Activated T-helper 2 cell treated with anti-CD3 and anti-CD28 coated beads, Interferon-gamma antibody, Interleukin-2, Interleukin-4, amounts not matched to agents 10 μg/mL and 5 μg/mL and 100 μg/mL, durations not matched to agents 14 hours and 24 hours and 36 hours (primary cell): ENCODE measurements at regions not wholly inside any gene's neighbourhood (a gene's known extent, or its start where the extent isn't known, plus 50 kb on each side); places are given as distances from the start of the nearest gene placed in this dataset.

Experiments
- DNase-seq: peaks from one replicate; pipeline ENCODE4 v3.0.0; 2021; ENCODE audit warnings: low spot score
- H3K27ac Mint-ChIP-seq: one replicate; pipeline ENCODE4 v1.8.0; 2021; ENCODE audit warnings: mixed read lengths
- H3K27me3 Mint-ChIP-seq: one replicate; pipeline ENCODE4 v1.8.0; 2021; ENCODE audit warnings: low read depth, mixed read lengths
- H3K36me3 Mint-ChIP-seq: one replicate; pipeline ENCODE4 v1.8.0; 2021; ENCODE audit warnings: low read depth, mixed read lengths
- H3K4me1 Mint-ChIP-seq: one replicate; pipeline ENCODE4 v1.8.0; 2021; ENCODE audit warnings: low read depth, mixed read lengths
- H3K4me3 Mint-ChIP-seq: one replicate; pipeline ENCODE4 v1.8.0; 2021; ENCODE audit warnings: low read depth, mild to moderate bottlenecking, moderate library complexity, mixed read lengths
- H3K9me3 Mint-ChIP-seq: one replicate; pipeline ENCODE4 v1.8.0; 2021; ENCODE audit warnings: mixed read lengths
- intact Hi-C: fragments of 100-400 bp; cut with micrococcal nuclease; formaldehyde crosslinking; loops from one replicate; pipeline ENCODE4 v1.15.1; 2023

DNA sequence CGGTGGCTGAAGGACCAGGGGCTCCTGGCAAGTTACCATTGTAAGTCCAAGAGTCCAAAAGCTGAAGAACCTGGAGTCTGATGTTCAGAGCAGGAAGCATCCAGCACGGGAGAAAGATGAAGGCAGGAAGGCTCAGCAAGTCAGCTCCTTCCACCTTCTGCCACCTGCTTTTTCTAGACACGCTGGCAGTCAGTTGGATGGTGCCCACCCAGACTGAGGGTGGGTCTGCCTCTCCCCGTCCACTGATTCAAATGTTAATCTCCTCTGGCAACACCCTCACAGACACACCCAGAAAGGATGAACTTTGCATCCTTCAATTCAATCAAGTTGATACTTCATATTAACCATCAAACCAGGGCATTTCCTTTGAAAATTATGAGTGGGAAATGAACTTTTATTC, 1272.4 kb upstream of the TMEM132C start:
- Mint-ChIP-seq H3K36me3 (no peaks in the 10 kb centered on the region), H3K9me3 (peaks cover 3% of the 10 kb centered on the region), H3K27ac (no peak overlapping the region), H3K4me3 (no peak overlapping the region), H3K4me1 (no peaks in the 10 kb centered on the region), H3K27me3 (no peaks in the 10 kb centered on the region)
- no peak for DNase-seq
- intact Hi-C loops = no loop called here

DNA sequence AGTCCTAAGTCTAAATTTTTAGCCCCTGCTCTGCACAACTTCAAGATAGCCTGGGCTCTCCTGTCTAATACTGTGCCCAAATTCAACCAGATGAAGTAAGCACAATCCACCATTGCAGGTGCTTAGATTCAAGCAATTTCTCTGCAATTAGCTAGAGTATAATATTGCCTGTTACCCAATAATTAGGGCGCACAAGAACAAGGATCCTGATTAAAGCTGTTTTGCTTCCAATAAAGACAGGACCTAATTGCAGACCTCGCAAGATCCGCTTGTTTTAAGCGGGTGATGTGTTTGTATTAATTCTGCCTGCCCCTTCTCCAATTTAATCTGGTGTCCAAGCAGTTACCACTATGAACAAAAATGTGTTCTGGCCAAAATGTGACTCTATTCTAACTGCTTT, 1268.9 kb upstream of the TMEM132C start:
- H3K27ac Mint-ChIP-seq = no peak overlapping the region
- H3K4me1 Mint-ChIP-seq = no peaks in the 10 kb centered on the region
- no peak for DNase-seq
- intact Hi-C loops = no loop called here
- H3K27me3 Mint-ChIP-seq = no peaks in the 10 kb centered on the region
- H3K9me3 Mint-ChIP-seq = peaks cover 3% of the 10 kb centered on the region
- H3K36me3 Mint-ChIP-seq = no peaks in the 10 kb centered on the region
- no peak overlapping the region for H3K4me3 Mint-ChIP-seq

DNA sequence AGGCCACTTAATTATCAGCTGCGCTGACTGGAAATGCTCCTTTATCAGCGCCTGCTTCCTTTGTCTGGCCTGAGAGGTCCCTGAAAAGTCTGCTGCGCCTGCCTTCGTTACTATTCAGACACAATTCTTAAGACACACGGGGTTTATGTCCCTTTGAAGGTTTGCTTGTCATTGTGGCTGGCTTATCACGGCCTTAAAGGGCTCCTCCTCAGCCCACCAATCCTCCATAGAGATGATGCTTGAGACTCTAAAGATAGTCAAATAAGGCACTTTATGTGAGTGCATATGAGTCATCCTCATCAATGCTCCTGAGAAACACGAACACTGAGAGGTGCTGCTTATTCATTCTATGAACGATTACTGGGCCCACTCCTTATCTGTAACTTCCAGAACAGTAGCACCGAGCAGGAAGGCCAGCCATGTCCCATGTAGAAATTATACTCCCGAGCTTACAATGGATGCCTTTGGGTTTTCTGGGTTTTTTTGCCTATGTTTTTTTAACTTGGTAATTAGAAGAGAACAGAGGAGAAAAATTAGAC, 1268.2 kb upstream of the TMEM132C start:
- Mint-ChIP-seq H3K4me3 (no peak overlapping the region), H3K27ac (no peak overlapping the region)
- DNase-seq = no peak

DNA sequence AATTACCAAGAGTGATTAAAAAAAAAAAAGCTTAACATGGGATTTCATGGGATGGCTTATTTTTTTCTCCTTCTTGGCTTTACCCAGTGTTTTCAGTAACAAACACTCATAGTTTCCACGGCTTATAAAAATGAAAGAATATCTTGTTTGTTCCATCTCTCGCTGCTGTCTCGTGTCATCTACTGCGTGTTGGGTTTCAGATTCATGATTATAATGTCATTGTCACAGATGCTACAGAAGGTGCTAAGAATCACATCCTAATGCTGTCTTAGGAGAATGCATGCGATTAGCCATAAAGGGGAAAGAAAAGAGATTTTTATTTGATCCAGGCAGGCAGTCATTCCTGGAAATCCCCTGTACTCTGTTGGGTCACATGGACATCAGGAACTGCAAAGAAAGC, 1267.6 kb upstream of the TMEM132C start:
- intact Hi-C loops = no loop called here
- no peak for DNase-seq
- H3K4me3 Mint-ChIP-seq = no peak overlapping the region
- no peaks in the 10 kb centered on the region for H3K27me3 Mint-ChIP-seq
- no peak overlapping the region for H3K27ac Mint-ChIP-seq
- H3K9me3 Mint-ChIP-seq = peaks cover 3% of the 10 kb centered on the region
- no peaks in the 10 kb centered on the region for H3K36me3 Mint-ChIP-seq
- H3K4me1 Mint-ChIP-seq = no peaks in the 10 kb centered on the region

More for the DNA sequence above, 1268.2 kb upstream of the TMEM132C start:
- Mint-ChIP-seq H3K4me1 (no peaks in the 10 kb centered on the region), H3K36me3 (no peaks in the 10 kb centered on the region), H3K9me3 (peaks cover 3% of the 10 kb centered on the region), H3K27me3 (no peaks in the 10 kb centered on the region)
- intact Hi-C loops = no loop called here

DNA sequence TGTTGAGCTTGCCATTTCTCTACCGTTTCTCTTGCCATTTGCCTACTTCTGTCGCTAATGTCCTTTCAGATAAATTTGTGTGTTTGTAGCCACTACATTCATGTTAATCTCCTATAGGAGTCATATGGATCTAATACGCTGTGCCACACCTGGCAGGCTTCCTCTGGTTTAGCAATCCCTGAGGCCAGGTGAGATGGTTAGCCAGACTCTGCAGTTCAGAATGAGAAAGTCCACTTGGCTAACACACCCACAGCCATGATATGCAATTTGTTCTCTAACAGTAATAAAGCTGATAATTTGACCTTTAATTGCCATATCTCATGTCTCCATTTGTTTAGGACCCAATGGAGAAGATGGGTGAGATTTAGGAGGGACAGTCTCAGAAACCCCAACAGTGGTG, 1261.6 kb upstream of the TMEM132C start:
- Mint-ChIP-seq H3K4me1 (no peaks in the 10 kb centered on the region), H3K9me3 (no peaks in the 10 kb centered on the region), H3K27ac (no peak overlapping the region), H3K36me3 (no peaks in the 10 kb centered on the region), H3K4me3 (no peak overlapping the region), H3K27me3 (no peaks in the 10 kb centered on the region)
- intact Hi-C loops = no loop called here
- no peak for DNase-seq

DNA sequence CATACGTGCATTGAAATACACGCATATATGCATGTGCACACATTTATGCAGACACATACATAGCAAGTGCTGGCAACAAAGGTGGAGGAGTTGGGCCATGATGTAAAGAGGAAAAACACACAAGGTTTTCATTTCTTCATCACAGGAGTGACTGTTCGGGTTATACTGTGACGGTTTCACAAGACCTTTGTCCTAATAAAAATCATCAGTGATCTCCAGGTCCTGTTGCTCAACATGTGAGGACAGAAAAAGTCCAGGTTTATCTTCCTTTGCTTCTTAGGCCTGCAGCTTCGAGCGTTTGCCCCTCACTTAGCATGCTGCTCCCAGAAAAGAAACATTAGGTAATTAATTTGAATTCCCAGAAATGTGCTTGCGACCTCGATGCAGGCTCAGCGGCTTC, 1260.0 kb upstream of the TMEM132C start:
- no peak overlapping the region for H3K27ac Mint-ChIP-seq
- H3K4me1 Mint-ChIP-seq = no peaks in the 10 kb centered on the region
- H3K9me3 Mint-ChIP-seq = no peaks in the 10 kb centered on the region
- H3K4me3 Mint-ChIP-seq = no peak overlapping the region
- intact Hi-C loops = no loop called here
- no peak for DNase-seq
- H3K36me3 Mint-ChIP-seq = no peaks in the 10 kb centered on the region
- no peaks in the 10 kb centered on the region for H3K27me3 Mint-ChIP-seq

DNA sequence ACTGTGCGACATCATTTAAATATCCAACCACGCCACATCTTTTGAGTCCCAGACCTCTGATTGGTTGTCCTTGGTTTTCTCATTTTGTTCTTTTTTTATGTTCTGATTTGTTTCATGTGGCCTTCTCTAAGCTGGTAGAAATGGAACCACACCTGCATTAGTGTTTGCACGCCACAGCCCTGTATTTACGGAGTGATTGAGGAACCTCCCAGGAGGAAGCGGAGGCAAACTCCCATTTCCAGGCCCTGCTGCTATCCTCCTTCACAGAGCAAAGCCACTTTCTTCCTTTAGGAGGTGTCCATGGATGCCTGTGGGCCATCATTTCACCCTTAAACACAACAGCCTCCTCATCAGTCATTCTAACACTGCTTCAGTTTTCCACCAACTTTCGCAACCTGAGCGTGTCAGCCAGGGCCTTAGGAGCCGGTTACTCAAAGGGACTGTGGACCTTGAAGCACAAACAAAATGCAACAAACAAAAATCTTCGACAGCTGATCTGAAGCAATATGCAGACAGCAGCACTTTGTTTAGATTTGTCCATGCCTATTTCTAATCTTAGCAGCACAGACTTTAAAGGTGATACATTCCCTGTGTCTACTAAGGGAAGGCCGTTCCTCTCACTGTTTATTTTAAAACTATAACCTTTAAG, 1258.1 kb upstream of the TMEM132C start:
- intact Hi-C loops = no loop called here

DNA sequence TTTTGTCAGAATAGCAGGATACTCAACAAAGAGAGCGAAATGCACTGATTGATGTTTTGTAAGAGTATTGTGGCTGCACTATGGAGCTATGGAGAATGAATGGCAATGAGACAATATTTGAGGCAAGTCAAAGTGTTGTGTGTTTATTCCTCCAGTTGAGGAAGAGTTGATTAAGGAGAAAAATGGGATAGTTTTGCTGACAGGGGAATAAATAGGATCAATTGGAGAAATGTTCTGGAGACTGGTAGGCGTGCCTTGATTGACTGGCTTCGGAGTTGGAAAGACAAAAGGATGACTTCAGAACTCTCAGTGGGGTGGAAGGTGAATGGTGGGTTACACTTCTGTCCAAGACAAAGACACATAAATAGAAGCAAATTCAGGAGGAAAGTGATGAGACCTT, 1254.9 kb upstream of the TMEM132C start:
- DNase-seq = no peak
- Mint-ChIP-seq H3K36me3 (no peaks in the 10 kb centered on the region), H3K9me3 (peaks cover 4% of the 10 kb centered on the region), H3K27me3 (no peaks in the 10 kb centered on the region), H3K4me1 (no peaks in the 10 kb centered on the region), H3K27ac (no peak overlapping the region), H3K4me3 (no peak overlapping the region)
- intact Hi-C loops = no loop called here

More for the DNA sequence above, 1258.1 kb upstream of the TMEM132C start:
- no peak overlapping the region for H3K27ac Mint-ChIP-seq
- no peaks in the 10 kb centered on the region for H3K36me3 Mint-ChIP-seq
- peaks cover 4% of the 10 kb centered on the region for H3K9me3 Mint-ChIP-seq
- H3K27me3 Mint-ChIP-seq = no peaks in the 10 kb centered on the region
- no peaks in the 10 kb centered on the region for H3K4me1 Mint-ChIP-seq
- DNase-seq = no peak
- no peak overlapping the region for H3K4me3 Mint-ChIP-seq

DNA sequence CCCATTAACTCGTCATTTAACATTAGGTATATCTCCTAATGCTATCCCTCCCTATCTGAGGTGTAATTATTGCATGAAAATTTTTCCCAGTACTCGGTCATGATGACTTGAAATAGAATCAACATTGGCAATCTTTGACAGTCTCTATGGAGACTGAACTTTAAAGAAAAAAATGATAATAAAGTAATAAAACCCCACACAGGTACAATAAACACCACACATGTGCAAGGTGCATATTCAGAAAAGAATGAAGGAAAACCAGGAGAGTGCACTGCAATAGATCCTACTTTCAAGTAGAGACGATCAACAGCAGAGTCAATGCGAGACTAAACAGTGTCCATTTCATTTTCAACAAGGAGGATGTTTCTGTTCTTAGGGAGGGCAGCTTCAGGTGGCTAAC, 1253.8 kb upstream of the TMEM132C start:
- Mint-ChIP-seq H3K27me3 (no peaks in the 10 kb centered on the region), H3K36me3 (no peaks in the 10 kb centered on the region), H3K4me1 (no peaks in the 10 kb centered on the region), H3K4me3 (no peak overlapping the region), H3K9me3 (peaks cover 4% of the 10 kb centered on the region), H3K27ac (no peak overlapping the region)
- no peak for DNase-seq
- intact Hi-C loops = no loop called here

DNA sequence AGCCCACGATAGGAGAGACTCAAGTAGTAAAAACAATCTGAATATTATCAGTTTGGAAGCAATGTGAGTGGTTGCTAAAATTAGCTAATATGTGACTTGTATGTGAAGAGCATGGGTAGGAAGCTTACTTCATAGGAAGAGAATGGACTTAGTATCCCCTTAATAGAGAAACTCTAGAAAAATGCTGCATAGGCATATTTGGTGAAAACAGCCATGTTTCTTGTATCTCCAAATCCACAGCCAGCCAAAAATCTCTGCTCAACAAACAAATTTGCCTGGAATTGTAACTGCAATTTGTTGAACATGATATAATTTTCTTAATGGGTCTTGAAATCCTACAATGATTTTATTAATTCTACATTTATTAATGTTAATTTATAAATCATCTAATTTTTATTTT, 1252.9 kb upstream of the TMEM132C start:
- Mint-ChIP-seq H3K4me1 (no peaks in the 10 kb centered on the region), H3K9me3 (peaks cover 4% of the 10 kb centered on the region), H3K4me3 (no peak overlapping the region), H3K36me3 (no peaks in the 10 kb centered on the region), H3K27me3 (no peaks in the 10 kb centered on the region), H3K27ac (no peak overlapping the region)
- intact Hi-C loops = no loop called here
- no peak for DNase-seq

DNA sequence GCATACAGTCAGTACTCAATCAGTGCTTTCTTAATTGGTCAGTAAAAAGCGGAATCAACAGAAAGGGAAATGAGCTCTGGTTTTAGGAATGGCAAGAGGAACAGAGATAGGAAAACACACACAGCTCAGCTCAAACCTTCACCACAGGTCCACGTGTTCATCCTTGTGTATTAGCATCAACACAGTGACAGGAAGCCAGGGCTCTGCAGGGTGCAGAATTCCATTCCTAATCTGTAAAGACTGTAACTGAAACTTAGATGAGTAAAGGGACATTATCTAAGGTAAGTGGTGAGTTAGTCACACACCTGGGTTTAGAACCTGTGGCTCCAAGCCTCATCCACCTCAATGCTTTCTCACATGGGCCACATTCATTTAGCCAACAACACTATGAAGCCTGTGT, 1242.2 kb upstream of the TMEM132C start:
- no peak overlapping the region for H3K4me3 Mint-ChIP-seq
- no peaks in the 10 kb centered on the region for H3K36me3 Mint-ChIP-seq
- no peaks in the 10 kb centered on the region for H3K4me1 Mint-ChIP-seq
- intact Hi-C loops = no loop called here
- no peaks in the 10 kb centered on the region for H3K27me3 Mint-ChIP-seq
- no peak overlapping the region for H3K27ac Mint-ChIP-seq
- H3K9me3 Mint-ChIP-seq = no peaks in the 10 kb centered on the region
- DNase-seq = no peak

DNA sequence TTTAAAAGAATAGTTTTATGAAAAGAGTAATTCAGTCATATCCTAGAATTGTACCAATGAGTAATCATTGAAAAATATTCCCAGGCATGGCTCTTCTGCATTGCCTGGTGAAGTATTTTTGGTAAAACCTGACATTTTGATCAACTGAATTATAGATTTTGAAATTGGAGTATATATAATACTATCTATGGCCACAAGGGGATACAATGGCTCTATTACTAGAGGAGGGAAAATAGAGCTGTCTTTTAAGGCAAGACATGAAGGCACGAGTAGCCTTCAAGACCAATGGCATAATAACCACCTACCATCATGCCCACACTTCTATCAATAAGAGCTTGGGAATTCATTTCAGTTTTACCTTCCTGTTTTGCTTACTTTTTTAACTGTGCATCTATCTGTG, 1241.4 kb upstream of the TMEM132C start:
- Mint-ChIP-seq H3K27ac (no peak overlapping the region), H3K36me3 (no peaks in the 10 kb centered on the region), H3K9me3 (no peaks in the 10 kb centered on the region), H3K27me3 (no peaks in the 10 kb centered on the region), H3K4me3 (no peak overlapping the region), H3K4me1 (no peaks in the 10 kb centered on the region)
- intact Hi-C loops = no loop called here
- no peak for DNase-seq

DNA sequence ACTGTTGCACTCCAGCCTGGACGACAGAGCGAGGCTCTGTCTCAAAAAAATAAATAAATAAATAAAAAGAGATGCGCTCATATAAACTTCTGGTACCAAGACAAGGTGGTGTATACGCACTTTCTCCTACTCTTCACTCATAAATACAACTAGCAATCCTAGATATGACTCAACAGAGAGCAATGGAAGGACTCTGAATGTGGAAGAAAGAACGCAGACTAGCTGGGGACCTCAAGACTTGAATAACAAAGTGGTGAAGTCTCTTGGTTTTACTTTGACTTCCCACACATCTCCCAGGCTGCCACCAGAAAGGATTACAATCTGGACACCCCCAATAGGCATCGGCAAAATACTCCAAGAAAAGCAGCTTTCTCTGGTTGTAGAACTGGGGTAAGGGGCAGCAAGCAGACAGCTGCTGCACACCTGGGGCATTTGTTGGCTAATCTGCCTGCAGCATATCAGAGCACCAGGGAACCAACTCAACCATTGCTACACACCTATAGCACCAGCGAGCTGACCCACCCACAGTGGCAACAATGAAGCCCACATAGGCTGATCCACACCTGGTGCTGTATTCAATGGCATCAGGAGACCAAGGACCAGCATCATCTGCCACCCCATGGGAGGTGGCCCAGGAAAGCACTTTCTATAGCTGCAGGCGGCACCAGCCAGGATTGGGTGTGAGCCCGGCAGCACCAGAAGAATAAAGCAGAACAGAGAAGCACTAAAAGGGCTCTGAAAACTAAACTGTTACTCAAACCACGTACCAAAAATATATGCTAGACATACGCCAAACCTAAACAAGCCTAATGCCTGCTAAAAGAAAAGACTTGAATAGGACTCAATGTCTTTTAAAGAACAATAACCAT, 1231.7 kb upstream of the TMEM132C start:
- H3K9me3 Mint-ChIP-seq = peaks cover 5% of the 10 kb centered on the region
- H3K27ac Mint-ChIP-seq = no peak overlapping the region
- intact Hi-C loops = no loop called here
- H3K36me3 Mint-ChIP-seq = no peaks in the 10 kb centered on the region
- no peaks in the 10 kb centered on the region for H3K27me3 Mint-ChIP-seq
- no peaks in the 10 kb centered on the region for H3K4me1 Mint-ChIP-seq
- DNase-seq = no peak
- H3K4me3 Mint-ChIP-seq = no peak overlapping the region
